PC-3 (cell line): ENCODE measurements at regions not wholly inside any gene's neighbourhood (a gene's known extent, or its start where the extent isn't known, plus 50 kb on each side); places are given as distances from the start of the nearest gene placed in this dataset.

Experiments used
- CTCF ChIP-seq: fragments of 300-600 bp; sonication (generic); conservative IDR thresholded peaks from 2 replicates; pipeline ENCODE4 v1.5.1; 2017; ENCODE audit warnings: antibody characterized with exemption, low read depth, mild to moderate bottlenecking, low read length
- EZH2 ChIP-seq: fragments of 300-600 bp; sonication (generic); IDR thresholded peaks from one replicate; pipeline ENCODE4 v1.6.1; 2017; ENCODE audit warnings: antibody characterized with exemption, mild to moderate bottlenecking, low read length; ENCODE audit not compliant: unreplicated experiment

- no peak for TF ChIP-seq CTCF
- no peak for TF ChIP-seq EZH2
These were observed 552.0 kb downstream of the RFC3 start for GRCh38 chr13:34369931-34370330.
